ENCODE measurements at regions not wholly inside any gene's neighbourhood (a gene's known extent, or its start where the extent isn't known, plus 50 kb on each side); places are given as distances from the start of the nearest gene placed in this dataset.

- Histone ChIP-seq H3K27me3 (no peaks in the 10 kb centered on the region), H3K4me1 (no peaks in the 10 kb centered on the region), H3K27ac (no peak overlapping the region), H3K4me3 (no peak overlapping the region), H3K36me3 (peaks cover 4% of the 10 kb centered on the region), H3K9me3 (no peaks in the 10 kb centered on the region)
- TF ChIP-seq CTCF (IDR thresholded peaks at IDR 0.05), result no peak
- TF ChIP-seq POLR2A (IDR thresholded peaks at IDR 0.05), result no peak
- TF ChIP-seq POLR2AphosphoS5 (IDR thresholded peaks at IDR 0.05), result no peak
- intact Hi-C loops (cut with DNase I; ENCODE audit: low total_unique reads), result no loop called here
- DNase-seq (ENCODE audit: low spot score in 2 of 2), result no peak
Observed at GRCh38 chr3:144433006-144433405, 461.4 kb downstream of the DIPK2A start.

GRCh38 chr3:144437989-144438388 lies 466.4 kb downstream of the DIPK2A start:
- TF ChIP-seq POLR2AphosphoS5 (IDR thresholded peaks at IDR 0.05) (no peak), POLR2A (IDR thresholded peaks at IDR 0.05) (no peak), CTCF (IDR thresholded peaks at IDR 0.05) (no peak)
- Histone ChIP-seq H3K27me3 (no peaks in the 10 kb centered on the region), H3K27ac (no peak overlapping the region), H3K9me3 (no peaks in the 10 kb centered on the region), H3K36me3 (no peaks in the 10 kb centered on the region), H3K4me1 (no peaks in the 10 kb centered on the region), H3K4me3 (no peak overlapping the region)
- DNase-seq (ENCODE audit: low spot score in 2 of 2), result no peak
- intact Hi-C loops (cut with DNase I; ENCODE audit: low total_unique reads), result no loop called here

- DNase-seq (ENCODE audit: low spot score in 2 of 2), result no peak
- no peaks in the 10 kb centered on the region for H3K36me3 ChIP-seq
- H3K27me3 ChIP-seq, result no peaks in the 10 kb centered on the region
- no peak overlapping the region for H3K27ac ChIP-seq
- no peaks in the 10 kb centered on the region for H3K4me1 ChIP-seq
- intact Hi-C loops (cut with DNase I; ENCODE audit: low total_unique reads), result no loop called here
- H3K4me3 ChIP-seq, result no peak overlapping the region
- no peak for TF ChIP-seq POLR2AphosphoS5 (IDR thresholded peaks at IDR 0.05)
- no peak for TF ChIP-seq POLR2A (IDR thresholded peaks at IDR 0.05)
- no peak for TF ChIP-seq CTCF (IDR thresholded peaks at IDR 0.05)
- no peaks in the 10 kb centered on the region for H3K9me3 ChIP-seq
Observed at GRCh38 chr3:144444061-144444460, 472.4 kb downstream of the DIPK2A start.

GRCh38 chr3:144444546-144444945 lies 472.9 kb downstream of the DIPK2A start:
- Histone ChIP-seq H3K36me3 (no peaks in the 10 kb centered on the region), H3K27me3 (no peaks in the 10 kb centered on the region), H3K27ac (no peak overlapping the region), H3K4me1 (no peaks in the 10 kb centered on the region), H3K4me3 (no peak overlapping the region), H3K9me3 (no peaks in the 10 kb centered on the region)
- TF ChIP-seq POLR2A (IDR thresholded peaks at IDR 0.05) (no peak), CTCF (IDR thresholded peaks at IDR 0.05) (no peak), POLR2AphosphoS5 (IDR thresholded peaks at IDR 0.05) (no peak)
- intact Hi-C loops (cut with DNase I; ENCODE audit: low total_unique reads), result no loop called here
- DNase-seq (ENCODE audit: low spot score in 2 of 2), result no peak

GRCh38 chr3:144455841-144456440 lies 484.3 kb downstream of the DIPK2A start:
- no peak overlapping the region for H3K27ac ChIP-seq
- no peaks in the 10 kb centered on the region for H3K9me3 ChIP-seq
- DNase-seq (ENCODE audit: low spot score in 2 of 2), result no peak
- no peaks in the 10 kb centered on the region for H3K36me3 ChIP-seq
- H3K4me3 ChIP-seq, result no peak overlapping the region
- H3K27me3 ChIP-seq, result no peaks in the 10 kb centered on the region
- no peaks in the 10 kb centered on the region for H3K4me1 ChIP-seq
- intact Hi-C loops (cut with DNase I; ENCODE audit: low total_unique reads), result no loop called here
- no peak for TF ChIP-seq POLR2A (IDR thresholded peaks at IDR 0.05)
- TF ChIP-seq POLR2AphosphoS5 (IDR thresholded peaks at IDR 0.05), result no peak
- TF ChIP-seq CTCF (IDR thresholded peaks at IDR 0.05), result no peak

Measured in breast epithelium (tissue), 4 donors.